HG02870 (cell line): ENCODE measurements at regions not wholly inside any gene's neighbourhood (a gene's known extent, or its start where the extent isn't known, plus 50 kb on each side); places are given as distances from the start of the nearest gene placed in this dataset.
A peak's percentile ranks its signal among the peaks of the same experiment; 100 is the strongest.

ENCODE experiments used
- ATAC-seq: cut with Tn5 transposase; IDR thresholded peaks from one replicate; pipeline ENCODE4 v1.9.1; 2021; ENCODE audit warnings: mild to moderate bottlenecking, moderate library complexity; ENCODE audit not compliant: unreplicated experiment

DNA sequence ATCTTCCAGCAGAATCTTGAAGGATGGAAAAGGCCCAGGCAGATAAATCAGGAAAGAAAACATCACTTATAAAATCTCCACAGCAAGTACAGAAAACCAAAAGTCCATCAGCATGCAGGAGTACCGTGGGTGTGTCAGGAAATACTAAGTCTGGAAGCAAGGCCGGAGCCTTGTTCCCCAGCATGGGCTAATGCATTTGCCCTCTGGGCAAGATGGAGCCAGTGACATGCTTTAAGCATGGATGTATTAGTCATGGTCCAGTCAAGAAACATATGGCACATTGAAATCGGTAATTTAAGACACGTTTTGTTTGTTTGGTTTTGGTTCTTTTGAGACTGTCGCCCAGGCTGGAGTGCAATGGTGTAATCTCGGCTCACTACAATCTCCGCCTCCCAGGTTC, 506.0 kb upstream of the JARID2 start:
- ATAC-seq = no peak

DNA sequence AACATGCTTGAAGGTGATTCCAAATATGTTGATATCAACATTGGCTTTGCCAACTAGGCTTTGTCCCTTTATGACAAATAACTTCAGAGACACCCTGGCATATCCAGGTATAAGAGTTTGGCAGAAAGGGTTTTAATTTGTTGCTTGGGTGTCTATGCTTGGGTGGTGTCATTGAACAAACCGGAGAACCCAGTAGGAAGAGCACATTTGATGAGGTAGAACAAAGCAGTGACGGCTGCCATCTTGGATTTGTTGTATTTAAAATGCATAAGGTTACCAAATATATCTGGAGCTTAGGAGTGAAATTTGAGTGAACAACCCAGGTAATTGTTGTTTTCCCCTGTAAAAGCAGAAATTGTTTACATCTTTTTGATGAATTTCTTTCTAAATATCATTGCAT, 503.7 kb upstream of the JARID2 start:
- ATAC-seq = no peak

DNA sequence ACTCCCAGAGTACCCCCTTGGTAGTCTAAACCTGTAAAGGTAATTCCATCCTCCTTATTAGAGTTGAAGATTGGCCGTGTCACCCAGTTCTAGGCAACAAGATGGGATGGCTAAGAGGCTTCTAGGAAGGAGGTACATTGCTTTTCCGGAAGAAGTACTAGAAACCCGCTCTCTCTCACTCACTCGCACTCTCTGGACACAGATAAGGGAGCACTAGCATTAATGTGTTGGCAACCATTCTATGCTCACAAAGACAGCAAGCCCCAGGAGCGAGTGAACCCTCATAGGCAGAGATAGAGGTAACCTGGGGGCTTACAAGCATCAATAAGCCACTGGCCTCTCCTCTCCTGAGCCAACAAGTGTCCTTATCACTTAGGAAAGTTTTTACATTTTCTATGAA, 503.2 kb upstream of the JARID2 start:
- no peak for ATAC-seq

DNA sequence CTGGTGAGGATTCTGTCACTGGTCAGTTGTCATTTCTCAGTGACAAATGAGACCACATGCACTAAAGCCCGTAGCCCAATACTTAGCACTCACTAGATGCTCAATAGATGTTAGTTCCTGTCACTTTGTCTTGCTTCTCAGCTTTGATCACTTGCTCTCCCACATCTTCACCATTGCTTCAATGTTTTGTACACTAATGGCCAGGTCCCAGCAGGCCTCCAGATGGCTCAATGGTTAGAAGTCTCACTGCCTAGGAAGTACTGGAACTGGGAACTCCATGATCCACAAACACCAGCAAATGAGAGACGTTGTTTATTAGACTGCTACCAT, 502.8 kb upstream of the JARID2 start:
- ATAC-seq = no peak

DNA sequence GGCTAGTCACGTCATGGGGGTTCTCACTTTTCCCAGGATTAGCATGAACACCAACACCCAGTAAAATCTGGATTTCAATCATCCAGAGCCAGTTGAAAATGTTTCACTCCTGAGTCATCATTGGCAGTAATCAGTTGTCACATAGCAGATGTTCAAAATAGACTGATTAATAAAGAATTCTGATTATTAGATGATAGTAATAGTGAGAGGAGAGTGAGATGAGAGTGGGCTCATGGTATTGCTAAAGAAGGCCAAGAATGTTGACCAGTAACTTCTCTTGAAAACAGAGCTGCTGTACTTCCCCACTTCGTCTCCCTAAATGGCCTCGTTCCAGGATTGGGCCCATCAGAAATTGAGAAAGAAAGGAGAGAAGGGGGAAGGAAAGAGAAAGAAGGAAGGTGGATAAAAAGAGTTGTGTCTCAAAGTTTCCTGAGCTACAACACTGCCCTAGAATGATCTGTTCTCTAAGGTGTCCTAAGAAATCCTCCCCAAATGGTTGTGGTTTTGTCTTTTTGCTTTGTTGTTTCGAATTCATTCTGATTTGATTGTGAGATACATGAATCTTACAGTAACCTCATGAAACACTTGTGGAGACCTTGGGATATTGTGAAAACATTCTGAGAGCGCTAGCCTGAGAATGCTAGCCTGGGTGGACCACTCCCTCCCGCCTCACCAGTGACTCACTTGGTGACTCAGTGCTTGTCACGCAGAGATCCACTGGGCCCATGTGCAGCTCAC, 502.2 kb upstream of the JARID2 start:
- ATAC-seq = peak; percentile 64

DNA sequence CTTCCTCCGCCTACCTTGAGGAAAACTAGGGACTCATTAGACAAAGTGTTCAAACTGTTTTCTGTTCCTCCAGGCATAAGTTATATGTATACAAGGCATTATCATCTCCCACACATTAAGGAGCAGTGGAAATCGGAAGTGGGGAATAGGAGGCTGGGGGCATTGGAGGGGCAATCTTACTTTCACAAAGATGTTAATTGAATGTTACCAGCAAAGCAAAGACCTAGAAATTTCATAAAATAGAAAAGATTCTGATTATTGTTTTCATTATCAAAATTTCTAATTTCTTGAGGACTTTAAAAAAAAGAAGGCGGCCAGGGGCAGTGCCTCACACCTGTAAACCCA, 501.7 kb upstream of the JARID2 start:
- no peak for ATAC-seq

DNA sequence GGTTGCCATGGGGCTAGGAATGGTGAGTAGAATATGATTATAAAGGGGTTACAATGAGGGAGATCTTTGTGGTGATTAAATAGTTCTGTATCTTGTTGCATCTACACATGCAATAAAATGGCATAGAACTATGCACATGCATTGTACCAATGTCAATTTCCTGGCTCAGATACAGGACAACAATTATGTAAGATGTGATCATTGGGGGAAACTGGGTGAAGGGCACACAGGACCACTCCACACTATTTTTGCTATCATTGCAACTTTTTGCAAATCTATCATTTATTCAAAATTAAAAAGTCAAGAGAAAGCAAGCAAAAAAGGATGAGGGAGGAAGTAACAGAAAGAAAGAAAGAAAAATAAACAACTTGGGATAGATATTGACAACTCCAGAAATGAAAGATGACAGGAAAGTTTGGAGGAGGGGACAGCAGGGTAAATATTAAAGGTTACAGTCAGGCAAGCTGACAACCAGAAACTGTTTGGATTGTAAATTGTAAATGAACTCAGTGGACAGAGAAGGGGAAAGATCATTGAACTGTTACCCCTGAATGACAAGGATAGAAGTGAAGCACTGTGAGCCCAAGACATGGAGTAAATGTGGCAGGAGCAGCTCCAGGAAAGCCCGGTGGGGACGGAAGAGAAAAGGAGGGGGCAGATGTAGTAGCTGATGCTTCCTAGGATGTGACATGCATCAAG, 499.6 kb upstream of the JARID2 start:
- no peak for ATAC-seq

DNA sequence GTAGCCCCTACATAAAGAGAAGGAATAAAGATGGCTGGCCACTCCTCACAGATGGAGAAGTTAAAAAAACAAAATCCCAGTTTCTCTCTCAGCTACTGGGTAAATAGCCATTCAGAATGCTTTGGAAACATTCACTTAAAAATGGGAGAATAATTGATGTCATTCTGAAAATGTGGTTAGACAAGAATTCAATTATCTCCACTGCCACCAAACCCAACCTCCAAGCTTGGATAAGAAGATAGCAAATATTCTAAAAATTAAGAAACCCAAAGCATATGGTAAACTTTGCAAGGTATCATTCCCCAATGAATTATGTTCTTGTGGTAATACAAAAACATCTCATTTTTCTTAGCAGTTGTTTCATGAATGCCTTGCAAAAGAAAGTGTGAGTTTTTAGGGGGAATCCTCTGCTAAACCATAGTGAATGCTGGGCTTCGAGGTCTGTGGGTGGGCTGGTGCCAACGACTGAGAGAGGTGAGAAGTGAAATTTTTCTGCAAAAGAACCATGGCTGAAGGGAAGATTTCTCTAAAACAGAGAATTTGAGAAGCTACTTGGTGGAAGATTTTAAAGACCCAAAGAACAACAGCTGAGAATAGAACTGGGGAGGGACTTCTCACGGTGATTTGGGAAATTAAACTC, 497.9 kb upstream of the JARID2 start:
- no peak for ATAC-seq

DNA sequence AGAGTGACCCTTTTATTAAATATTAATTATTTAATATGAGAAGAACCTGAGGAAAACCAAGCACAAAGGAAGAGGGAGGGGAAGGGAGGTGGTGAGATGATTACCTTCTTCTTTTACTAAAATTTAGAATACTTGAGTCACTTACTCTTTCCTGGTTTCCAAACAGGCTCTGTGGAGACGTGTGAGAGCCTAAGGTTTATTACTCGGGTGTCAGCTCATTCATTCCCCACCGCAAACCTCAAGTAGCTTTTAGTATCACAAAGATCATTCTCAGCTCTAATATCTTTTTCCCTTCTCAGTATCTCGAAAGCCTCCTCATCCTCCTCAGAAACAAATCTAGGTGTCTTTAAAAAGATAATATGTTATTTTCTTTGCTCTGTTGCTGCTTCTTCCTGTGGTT, 497.2 kb upstream of the JARID2 start:
- ATAC-seq = no peak

DNA sequence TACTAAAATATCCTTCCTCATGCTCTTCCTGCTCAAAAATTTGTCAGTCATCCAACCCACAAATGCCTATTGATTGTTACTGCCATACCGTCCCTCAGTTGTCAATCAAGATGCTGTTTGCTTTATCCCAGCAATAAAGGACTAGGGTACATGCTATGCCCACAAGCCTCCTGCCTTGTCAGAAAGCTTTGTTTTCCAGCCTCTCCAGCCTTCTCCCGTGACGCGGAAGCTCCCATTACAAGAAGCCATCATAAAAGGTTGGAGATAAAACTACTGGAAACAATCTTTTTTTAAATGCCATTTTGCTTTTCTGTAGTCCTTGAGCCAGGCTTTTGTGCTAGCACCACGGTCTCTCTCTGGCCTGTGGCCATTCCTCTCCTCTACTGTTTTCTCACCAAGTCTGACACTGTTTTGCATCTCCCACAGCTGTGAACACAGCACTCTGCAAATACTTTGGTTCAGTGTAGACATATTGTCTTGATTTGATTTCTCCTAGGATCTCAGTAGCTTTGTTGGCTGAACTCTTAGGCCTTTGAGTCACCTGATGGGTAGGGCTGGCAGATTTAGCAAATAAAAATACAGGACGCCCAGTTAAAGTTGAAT, 495.7 kb upstream of the JARID2 start:
- ATAC-seq = no peak

DNA sequence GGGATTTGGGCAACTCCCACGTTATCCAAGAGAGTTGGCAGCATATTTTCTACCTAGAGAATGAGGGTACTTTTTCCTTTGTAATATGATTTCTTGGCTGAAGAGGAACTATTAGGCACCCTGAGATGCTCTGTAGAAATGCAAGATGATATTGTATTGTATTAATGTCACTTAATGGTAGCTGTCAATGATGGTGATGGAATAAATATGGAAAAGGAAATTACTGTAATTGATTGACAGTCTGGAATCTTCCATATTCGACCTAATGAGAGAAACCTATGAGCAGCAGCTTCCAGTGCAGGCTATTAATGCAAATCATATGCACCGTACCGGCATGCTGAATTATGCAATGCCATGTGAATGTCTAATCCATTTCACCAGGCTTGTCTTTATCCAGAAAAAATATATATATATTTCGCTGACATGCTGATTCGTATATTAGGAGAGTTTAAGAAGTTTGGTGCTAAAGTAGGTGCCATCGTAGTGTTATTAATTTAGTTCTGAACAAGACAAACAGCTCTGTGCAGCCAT, 494.2 kb upstream of the JARID2 start:
- ATAC-seq = no peak

DNA sequence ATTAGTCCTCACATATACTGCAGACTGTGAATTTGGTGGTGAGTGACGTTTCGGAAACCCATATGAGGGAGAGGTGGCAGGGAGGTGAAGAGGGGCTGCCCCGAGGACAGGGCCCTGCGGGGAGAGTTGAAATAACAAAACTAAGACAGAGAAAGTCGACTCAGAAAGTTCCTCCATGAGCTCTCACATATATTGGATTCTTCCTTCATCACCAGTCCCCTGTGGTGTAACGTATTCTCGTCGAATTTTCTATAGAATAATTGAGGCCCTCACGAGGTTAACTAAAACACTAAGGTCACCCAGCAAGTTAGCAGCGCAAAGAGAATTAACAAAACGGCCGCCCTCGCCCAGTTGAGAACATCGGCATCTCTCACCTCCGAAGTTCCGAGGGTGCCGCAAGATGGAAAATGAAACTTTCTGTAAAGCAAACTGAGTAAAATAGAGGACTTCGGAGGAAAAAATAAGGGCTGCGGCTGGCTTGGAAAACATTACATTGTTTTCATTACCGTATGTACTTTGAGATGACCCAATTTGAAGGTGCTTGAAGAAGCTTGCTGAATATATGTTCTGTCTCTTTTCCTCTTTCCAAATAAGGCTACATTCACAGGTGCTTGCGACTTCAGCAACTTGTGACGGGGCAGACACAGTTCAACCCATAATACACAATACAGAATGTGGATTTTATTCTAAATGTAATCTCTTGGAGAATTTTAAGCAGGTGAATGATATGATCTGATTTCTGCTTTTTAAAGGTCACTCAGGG, 490.9 kb upstream of the JARID2 start:
- ATAC-seq = peak; percentile 91

DNA sequence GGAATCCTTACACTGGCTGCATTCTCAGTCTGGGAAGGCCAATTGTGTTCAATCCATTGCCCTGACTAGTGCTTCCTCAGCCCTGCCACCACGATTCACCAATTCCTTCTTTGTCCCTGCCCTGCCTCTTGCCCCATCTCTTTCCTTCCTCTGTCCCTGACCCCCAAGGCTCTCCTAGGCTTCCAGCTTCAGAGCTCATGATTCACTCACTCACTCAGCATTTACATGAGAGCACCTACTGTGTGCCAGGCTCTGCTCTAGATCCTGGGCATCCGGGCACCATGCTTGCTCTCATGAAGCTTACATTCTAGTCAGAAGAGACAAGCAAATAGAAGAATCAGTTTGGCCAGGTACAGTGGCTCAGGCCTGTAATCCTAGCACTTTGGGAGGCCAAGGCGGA, 489.5 kb upstream of the JARID2 start:
- ATAC-seq = no peak

DNA sequence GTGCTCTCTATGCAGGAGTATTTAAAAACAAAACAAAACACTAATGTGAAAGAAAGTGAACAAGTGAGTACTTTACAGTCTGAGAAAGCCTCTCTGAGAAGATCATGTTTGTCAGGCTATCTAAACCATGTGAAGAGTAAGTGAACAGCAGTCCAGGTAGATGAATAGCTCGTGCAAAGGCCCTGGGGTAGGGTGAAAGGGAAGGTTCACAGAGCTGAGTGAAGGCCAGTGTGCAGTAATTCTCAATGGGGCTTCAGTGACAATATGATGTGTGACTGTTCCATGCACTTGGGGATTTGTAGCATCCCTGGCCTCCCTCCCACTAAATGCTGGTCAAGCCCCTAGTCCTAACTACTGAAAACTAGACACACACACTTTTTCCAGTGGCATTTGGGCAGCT, 488.9 kb upstream of the JARID2 start:
- ATAC-seq = no peak

DNA sequence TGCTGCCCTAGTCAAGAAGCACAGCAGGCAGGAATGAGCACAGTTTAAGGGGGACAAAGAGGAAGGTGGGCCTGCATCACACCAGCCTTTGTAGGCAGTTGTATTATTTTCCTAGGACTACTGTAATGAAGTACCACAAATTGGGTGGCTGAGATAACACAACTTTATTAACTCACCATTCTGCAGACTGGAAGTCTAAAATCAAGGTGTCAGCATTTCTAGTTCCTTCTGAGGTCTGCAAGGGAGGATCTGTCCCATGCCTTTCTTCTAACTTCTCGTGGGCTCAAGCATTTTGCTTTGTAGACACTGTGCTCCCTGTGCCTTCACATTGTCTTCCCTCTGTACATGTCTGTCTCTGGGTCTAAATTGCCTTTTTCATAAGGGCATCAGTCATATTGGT, 488.5 kb upstream of the JARID2 start:
- ATAC-seq = no peak

DNA sequence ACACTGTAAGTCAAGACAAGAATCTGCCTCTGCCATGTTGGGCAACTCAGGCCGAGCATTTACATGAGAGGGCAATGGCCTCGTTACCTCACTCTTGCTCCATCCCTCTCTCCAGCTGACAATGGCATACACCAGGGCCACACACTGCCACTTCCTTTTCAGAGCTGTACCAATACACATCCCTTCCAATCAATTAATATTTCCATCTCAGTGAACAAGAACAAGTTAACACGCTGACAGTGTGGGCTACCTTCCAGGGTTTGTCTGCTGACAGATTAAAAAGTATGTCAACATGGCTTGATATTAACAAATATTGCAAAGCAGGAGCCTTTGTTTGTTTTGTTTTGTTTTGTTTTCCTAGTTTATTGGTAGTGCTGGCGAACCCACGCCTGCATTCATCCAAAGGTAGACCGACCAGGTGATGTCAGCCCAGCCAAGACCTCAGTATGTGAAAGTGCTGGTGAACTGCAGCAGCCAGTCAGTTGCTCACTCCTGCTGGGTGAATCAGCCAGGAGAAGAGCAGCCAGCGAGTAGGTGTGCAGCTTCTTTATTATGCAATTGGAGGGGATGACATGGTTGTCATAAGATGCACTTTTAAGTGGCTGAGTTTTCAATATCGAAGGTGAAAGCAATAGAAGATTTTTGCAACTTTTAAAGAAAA, 487.3 kb upstream of the JARID2 start:
- ATAC-seq = no peak

DNA sequence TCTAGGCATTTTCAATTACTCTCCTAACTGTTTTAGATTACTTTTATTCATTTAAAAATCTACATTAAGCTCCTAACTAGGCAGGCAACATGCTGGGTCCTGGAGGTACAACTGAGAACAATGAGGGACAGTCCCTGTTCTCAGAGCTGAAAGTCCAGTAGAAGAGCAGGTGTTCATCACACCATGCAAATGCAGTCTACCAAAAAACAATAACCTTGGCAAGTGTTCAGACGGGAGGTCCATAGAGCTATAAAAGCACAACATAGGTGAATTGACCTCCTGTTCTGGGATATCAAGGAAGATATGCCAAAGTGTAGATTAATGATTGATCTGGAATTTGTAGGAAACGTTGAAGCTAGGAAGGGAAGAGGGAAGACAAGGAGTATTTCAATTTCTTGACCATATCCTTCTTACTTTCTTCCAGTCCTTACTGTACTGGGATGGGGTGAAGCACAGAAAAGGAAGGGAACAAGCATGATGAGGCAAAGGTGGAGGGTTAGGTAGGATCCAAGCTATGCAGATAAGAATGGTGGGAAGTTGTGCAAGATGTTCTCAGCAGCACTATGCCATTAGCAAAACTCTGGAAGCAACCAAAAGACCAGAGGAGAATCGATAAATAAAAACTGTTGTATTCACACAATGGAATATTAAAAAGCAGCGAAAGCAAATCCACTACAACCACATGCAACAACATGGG, 485.7 kb upstream of the JARID2 start:
- ATAC-seq = peak; percentile 59

DNA sequence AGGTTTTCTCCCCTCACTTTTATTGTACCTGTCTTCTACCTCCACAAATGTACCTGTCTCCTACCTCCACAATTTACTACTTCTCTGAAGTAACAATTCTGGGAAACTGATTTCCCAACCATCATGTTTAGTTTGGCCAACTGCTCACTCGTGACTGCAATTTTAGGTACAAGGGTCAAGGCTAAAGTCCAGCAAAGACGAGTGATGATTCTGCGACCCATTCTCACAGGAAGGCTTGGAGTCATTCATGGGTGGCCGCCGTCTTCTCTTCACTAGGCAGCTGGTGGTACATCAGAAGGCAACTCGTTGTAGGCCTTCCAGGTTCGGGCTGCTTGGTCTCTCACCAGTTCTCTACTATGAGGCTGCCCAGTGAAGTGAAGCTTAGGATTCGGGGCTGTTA, 483.8 kb upstream of the JARID2 start:
- no peak for ATAC-seq

DNA sequence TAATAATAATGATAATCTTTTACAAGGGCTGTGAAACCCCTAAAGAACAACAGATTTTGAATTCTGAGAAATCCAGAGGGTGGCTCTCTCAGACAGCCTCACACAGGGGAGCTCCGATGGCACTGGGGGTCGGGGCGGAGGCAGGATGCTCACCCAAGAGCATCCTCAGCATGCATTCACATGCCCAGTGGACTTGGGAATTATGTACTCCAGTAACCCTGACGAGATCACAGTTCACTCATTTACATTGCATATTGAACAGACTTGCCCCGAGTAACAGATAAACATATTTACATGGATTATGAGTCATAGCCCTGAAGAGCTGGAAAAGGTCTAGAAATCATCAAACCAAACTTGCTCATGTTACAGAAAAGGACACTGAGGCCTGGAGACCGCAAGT, 482.7 kb upstream of the JARID2 start:
- ATAC-seq = no peak

DNA sequence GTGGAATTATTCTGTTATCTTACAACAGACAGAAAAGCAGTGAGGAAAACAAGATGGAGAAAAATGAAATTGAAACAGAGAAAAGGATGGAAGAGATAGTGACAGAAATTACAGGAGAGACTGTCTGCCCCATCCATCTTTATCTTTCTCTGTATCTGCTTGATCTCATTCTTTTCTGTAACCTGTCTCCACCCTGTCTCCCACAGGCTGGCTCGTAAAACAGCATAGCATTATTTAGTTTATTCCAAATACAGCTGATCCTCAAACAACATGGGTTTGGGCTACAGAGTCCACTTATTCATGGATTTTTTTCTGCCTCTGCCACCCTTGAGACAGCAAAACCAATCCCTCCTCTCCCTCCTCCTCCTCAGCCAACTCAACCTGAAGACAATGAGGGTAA, 482.3 kb upstream of the JARID2 start:
- no peak for ATAC-seq
